Stimulated activated naive CD8-positive, alpha-beta T cell treated with anti-CD3 and anti-CD28 coated beads, Interleukin-15, amount 100 ng/mL, for 72 hours (primary cell): ENCODE measurements at regions not wholly inside any gene's neighbourhood (a gene's known extent, or its start where the extent isn't known, plus 50 kb on each side); places are given as distances from the start of the nearest gene placed in this dataset.
"Not testable (repeated sequence)": the region's sequence is repeated elsewhere in the genome, so short reads cannot be mapped to it uniquely, and the experiment has no call there.

Source experiments
- ATAC-seq: fragments of 150-1000 bp; cut with Tn5 transposase; 2 replicates; pipeline ENCODE4 v1.10.0; 2021; ENCODE audit warnings: mild to moderate bottlenecking, moderate library complexity
- DNase-seq, 2 donors: peaks; one replicate each; pipeline ENCODE4 v3.0.0; 2021 to 2022
- H3K27ac Mint-ChIP-seq, 2 donors: one replicate each; pipeline ENCODE4 v1.8.0; 2022; ENCODE audit warnings: mild to moderate bottlenecking in 2 of 2, mixed read lengths in 2 of 2, moderate library complexity in 2 of 2
- H3K27me3 Mint-ChIP-seq: one replicate; pipeline ENCODE4 v1.8.0; 2022; ENCODE audit warnings: mixed read lengths
- H3K4me1 Mint-ChIP-seq: one replicate; pipeline ENCODE4 v1.8.0; 2022; ENCODE audit warnings: mild to moderate bottlenecking, mixed read lengths
- H3K4me3 Mint-ChIP-seq, 2 donors: one replicate each; pipeline ENCODE4 v1.8.0; 2022; ENCODE audit warnings: mild to moderate bottlenecking in 2 of 2, mixed read lengths in 2 of 2, moderate library complexity in 1 of 2
- H3K9me3 Mint-ChIP-seq, 2 donors: one replicate each; pipeline ENCODE4 v1.8.0; 2022; ENCODE audit warnings: mixed read lengths in 2 of 2

- Mint-ChIP-seq H3K4me1 (peaks cover 51% of the 10 kb centered on the region), H3K9me3 (no peaks in the 10 kb centered on the region), H3K4me3 (no peak overlapping the region), H3K27me3 (no peaks in the 10 kb centered on the region), H3K27ac (no peak overlapping the region)
- ATAC-seq (peak; percentile 48), DNase-seq (peak in 1 of 2 donors; percentile 20)
These were observed 476.3 kb upstream of the RUNX1 start for GRCh38 chr21:35525443-35525842.

GRCh38 chr21:35521852-35522505, 472.9 kb upstream of the RUNX1 start:
- no peaks in the 10 kb centered on the region for H3K9me3 Mint-ChIP-seq
- no peak overlapping the region for H3K4me3 Mint-ChIP-seq
- no peak overlapping the region for H3K27ac Mint-ChIP-seq
- H3K27me3 Mint-ChIP-seq, result no peaks in the 10 kb centered on the region
- ATAC-seq, result no peak
- DNase-seq, result no peak
- peaks cover 18% of the 10 kb centered on the region for H3K4me1 Mint-ChIP-seq

- Mint-ChIP-seq H3K27ac (peak overlapping the region in 1 of 2 donors; percentile 71), H3K4me3 (no peak overlapping the region), H3K27me3 (no peaks in the 10 kb centered on the region), H3K4me1 (peaks cover 17% of the 10 kb centered on the region), H3K9me3 (no peaks in the 10 kb centered on the region)
- no peak for ATAC-seq
- no peak for DNase-seq
These were observed 472.2 kb upstream of the RUNX1 start for GRCh38 chr21:35521293-35521692.

GRCh38 chr21:35520856-35521255, 471.8 kb upstream of the RUNX1 start:
- DNase-seq, result no peak
- Mint-ChIP-seq H3K4me1 (peaks cover 12% of the 10 kb centered on the region), H3K27ac (peak overlapping the region in 1 of 2 donors; percentile 47), H3K9me3 (no peaks in the 10 kb centered on the region), H3K4me3 (no peak overlapping the region), H3K27me3 (no peaks in the 10 kb centered on the region)
- ATAC-seq, result no peak

GRCh38 chr21:35520302-35520701, 471.2 kb upstream of the RUNX1 start:
- peaks cover 7% of the 10 kb centered on the region for H3K4me1 Mint-ChIP-seq
- H3K27ac Mint-ChIP-seq, result peak overlapping the region in 1 of 2 donors; percentile 63

GRCh38 chr21:35517865-35518264, 468.8 kb upstream of the RUNX1 start:
- Mint-ChIP-seq H3K4me1 (no peaks in the 10 kb centered on the region), H3K27me3 (no peaks in the 10 kb centered on the region), H3K9me3 (no peaks in the 10 kb centered on the region), H3K27ac (no peak overlapping the region), H3K4me3 (no peak overlapping the region)
- no peak for DNase-seq
- ATAC-seq, result no peak

More at GRCh38 chr21:35520302-35520701, 471.2 kb upstream of the RUNX1 start:
- ATAC-seq (no peak), DNase-seq (no peak)
- Mint-ChIP-seq H3K27me3 (no peaks in the 10 kb centered on the region), H3K4me3 (no peak overlapping the region), H3K9me3 (no peaks in the 10 kb centered on the region)

GRCh38 chr21:35516292-35516691, 467.2 kb upstream of the RUNX1 start:
- not testable (repeated sequence) for H3K27ac Mint-ChIP-seq, H3K4me1 Mint-ChIP-seq, ATAC-seq, H3K9me3 Mint-ChIP-seq, DNase-seq, H3K27me3 Mint-ChIP-seq, H3K4me3 Mint-ChIP-seq

- H3K4me3 Mint-ChIP-seq, result no peak overlapping the region
- ATAC-seq (no peak), DNase-seq (no peak)
- H3K27me3 Mint-ChIP-seq, result no peaks in the 10 kb centered on the region
- H3K4me1 Mint-ChIP-seq, result peaks cover 15% of the 10 kb centered on the region
- H3K9me3 Mint-ChIP-seq, result no peaks in the 10 kb centered on the region
- H3K27ac Mint-ChIP-seq, result no peak overlapping the region
These were observed 463.2 kb upstream of the RUNX1 start for GRCh38 chr21:35512346-35512745.

- DNase-seq, result no peak
- Mint-ChIP-seq H3K27me3 (no peaks in the 10 kb centered on the region), H3K4me1 (peaks cover 15% of the 10 kb centered on the region), H3K9me3 (no peaks in the 10 kb centered on the region), H3K4me3 (no peak overlapping the region), H3K27ac (no peak overlapping the region)
- ATAC-seq, result no peak
These were observed 462.6 kb upstream of the RUNX1 start for GRCh38 chr21:35511696-35512162.

- Mint-ChIP-seq H3K27ac (no peak overlapping the region), H3K27me3 (no peaks in the 10 kb centered on the region), H3K9me3 (no peaks in the 10 kb centered on the region), H3K4me3 (no peak overlapping the region), H3K4me1 (peaks cover 15% of the 10 kb centered on the region)
- ATAC-seq (peak; percentile 46), DNase-seq (no peak)
These were observed 462.0 kb upstream of the RUNX1 start for GRCh38 chr21:35510957-35511695.

GRCh38 chr21:35510294-35510693, 461.2 kb upstream of the RUNX1 start:
- DNase-seq, result no peak
- no peak overlapping the region for H3K27ac Mint-ChIP-seq
- H3K9me3 Mint-ChIP-seq, result no peaks in the 10 kb centered on the region
- H3K4me1 Mint-ChIP-seq, result peaks cover 15% of the 10 kb centered on the region
- H3K27me3 Mint-ChIP-seq, result no peaks in the 10 kb centered on the region
- no peak overlapping the region for H3K4me3 Mint-ChIP-seq
- ATAC-seq, result no peak

GRCh38 chr21:35509001-35509704, 460.1 kb upstream of the RUNX1 start:
- no peaks in the 10 kb centered on the region for H3K27me3 Mint-ChIP-seq
- no peaks in the 10 kb centered on the region for H3K9me3 Mint-ChIP-seq
- peak overlapping the region in 1 of 2 donors; percentile 13 for H3K27ac Mint-ChIP-seq
- DNase-seq (no peak), ATAC-seq (no peak)
- peaks cover 25% of the 10 kb centered on the region for H3K4me1 Mint-ChIP-seq
- H3K4me3 Mint-ChIP-seq, result no peak overlapping the region

GRCh38 chr21:35508139-35508888, 459.2 kb upstream of the RUNX1 start:
- no peaks in the 10 kb centered on the region for H3K9me3 Mint-ChIP-seq
- H3K27ac Mint-ChIP-seq, result no peak overlapping the region
- DNase-seq (peak in 1 of 2 donors; percentile 25), ATAC-seq (peak; percentile 39)
- no peak overlapping the region for H3K4me3 Mint-ChIP-seq
- peaks cover 33% of the 10 kb centered on the region for H3K4me1 Mint-ChIP-seq
- no peaks in the 10 kb centered on the region for H3K27me3 Mint-ChIP-seq

- DNase-seq (no peak), ATAC-seq (no peak)
- no peaks in the 10 kb centered on the region for H3K9me3 Mint-ChIP-seq
- H3K27ac Mint-ChIP-seq, result peak overlapping the region in 1 of 2 donors; percentile 77
- no peaks in the 10 kb centered on the region for H3K27me3 Mint-ChIP-seq
- peaks cover 41% of the 10 kb centered on the region for H3K4me1 Mint-ChIP-seq
- no peak overlapping the region for H3K4me3 Mint-ChIP-seq
These were observed 458.2 kb upstream of the RUNX1 start for GRCh38 chr21:35507181-35507759.

GRCh38 chr21:35506771-35507170, 457.7 kb upstream of the RUNX1 start:
- no peaks in the 10 kb centered on the region for H3K9me3 Mint-ChIP-seq
- ATAC-seq (no peak), DNase-seq (no peak)
- H3K4me1 Mint-ChIP-seq, result peaks cover 38% of the 10 kb centered on the region
- H3K27me3 Mint-ChIP-seq, result no peaks in the 10 kb centered on the region
- H3K27ac Mint-ChIP-seq, result no peak overlapping the region
- H3K4me3 Mint-ChIP-seq, result no peak overlapping the region
